Mammary epithelial cell (primary cell): ENCODE measurements at regions not wholly inside any gene's neighbourhood (a gene's known extent, or its start where the extent isn't known, plus 50 kb on each side); places are given as distances from the start of the nearest gene placed in this dataset.

Experiments used
- EZH2 ChIP-seq: IDR thresholded peaks from 2 replicates; pipeline ENCODE4 v1.6.1; 2012; ENCODE audit warnings: low read length, inconsistent platforms, borderline replicate concordance
- TF ChIP-seq, protein P1 (sequence below), 2 donors: IDR thresholded peaks in 1 of 2; conservative IDR thresholded peaks in 1 of 2; 2 replicates each; pipeline ENCODE4 v1.5.1; 2011 to 2012; ENCODE audit warnings: inconsistent platforms in 2 of 2, low read length in 2 of 2, mild to moderate bottlenecking in 2 of 2, control low read depth in 1 of 2, low read depth in 1 of 2; ENCODE audit not compliant: insufficient read depth in 1 of 2; ENCODE audit errors: extremely low read depth in 1 of 2

DNA sequence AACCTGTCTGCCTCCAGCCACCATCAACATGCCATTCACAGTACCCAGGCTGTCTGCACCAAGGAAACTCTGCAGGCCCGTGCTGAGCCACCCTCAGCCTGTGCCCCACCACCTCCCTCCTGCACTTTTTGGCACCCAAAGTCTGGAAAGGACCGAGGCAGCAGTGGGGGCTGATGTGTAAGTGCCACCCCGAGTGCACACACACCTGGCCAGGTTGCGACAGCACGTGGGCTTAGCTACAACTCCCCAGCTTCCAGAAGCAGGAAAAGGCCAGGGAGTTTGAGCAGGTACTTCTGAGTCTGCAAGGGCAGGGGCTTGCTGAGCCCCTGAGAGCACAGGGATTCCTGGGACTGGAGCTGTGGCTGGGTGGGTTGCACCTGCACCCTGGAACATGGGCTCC, 303.3 kb upstream of the OPRM1 start:
- TF ChIP-seq, protein P1, sequence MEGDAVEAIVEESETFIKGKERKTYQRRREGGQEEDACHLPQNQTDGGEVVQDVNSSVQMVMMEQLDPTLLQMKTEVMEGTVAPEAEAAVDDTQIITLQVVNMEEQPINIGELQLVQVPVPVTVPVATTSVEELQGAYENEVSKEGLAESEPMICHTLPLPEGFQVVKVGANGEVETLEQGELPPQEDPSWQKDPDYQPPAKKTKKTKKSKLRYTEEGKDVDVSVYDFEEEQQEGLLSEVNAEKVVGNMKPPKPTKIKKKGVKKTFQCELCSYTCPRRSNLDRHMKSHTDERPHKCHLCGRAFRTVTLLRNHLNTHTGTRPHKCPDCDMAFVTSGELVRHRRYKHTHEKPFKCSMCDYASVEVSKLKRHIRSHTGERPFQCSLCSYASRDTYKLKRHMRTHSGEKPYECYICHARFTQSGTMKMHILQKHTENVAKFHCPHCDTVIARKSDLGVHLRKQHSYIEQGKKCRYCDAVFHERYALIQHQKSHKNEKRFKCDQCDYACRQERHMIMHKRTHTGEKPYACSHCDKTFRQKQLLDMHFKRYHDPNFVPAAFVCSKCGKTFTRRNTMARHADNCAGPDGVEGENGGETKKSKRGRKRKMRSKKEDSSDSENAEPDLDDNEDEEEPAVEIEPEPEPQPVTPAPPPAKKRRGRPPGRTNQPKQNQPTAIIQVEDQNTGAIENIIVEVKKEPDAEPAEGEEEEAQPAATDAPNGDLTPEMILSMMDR (conservative IDR thresholded peaks at IDR 0.05 in 1 of 2, IDR thresholded peaks at IDR 0.05 in 1 of 2; ENCODE audit: extremely low read depth in 1 of 2, insufficient read depth in 1 of 2, low read depth in 1 of 2, low read length in 2 of 2), result no peak
- no peak for TF ChIP-seq EZH2
